ENCODE measurements at regions not wholly inside any gene's neighbourhood (a gene's known extent, or its start where the extent isn't known, plus 50 kb on each side); places are given as distances from the start of the nearest gene placed in this dataset.
"Not testable (repeated sequence)": the region's sequence is repeated elsewhere in the genome, so short reads cannot be mapped to it uniquely, and the experiment has no call there.

DNA sequence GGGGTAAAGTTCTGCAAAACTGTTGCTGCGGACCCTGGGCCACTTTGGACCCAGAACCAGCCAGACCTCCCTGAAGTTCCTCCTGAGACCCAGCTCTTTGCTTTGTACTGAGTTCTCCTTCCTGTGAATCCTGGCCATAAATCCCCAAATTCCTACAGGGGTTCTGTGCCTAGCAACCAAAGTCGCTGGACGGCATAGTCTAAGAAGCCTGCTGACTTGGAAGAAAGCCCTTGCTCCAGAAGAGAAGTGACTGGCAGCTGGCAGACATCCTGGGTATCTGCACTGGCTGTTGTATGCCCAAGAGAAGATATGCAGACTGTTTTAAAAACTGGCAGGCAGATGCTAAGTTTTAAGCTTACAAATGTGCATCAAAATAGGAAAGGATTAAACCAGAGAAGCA is 99.9 kb upstream of the SLC24A4 start:
- TF ChIP-seq, protein P1, sequence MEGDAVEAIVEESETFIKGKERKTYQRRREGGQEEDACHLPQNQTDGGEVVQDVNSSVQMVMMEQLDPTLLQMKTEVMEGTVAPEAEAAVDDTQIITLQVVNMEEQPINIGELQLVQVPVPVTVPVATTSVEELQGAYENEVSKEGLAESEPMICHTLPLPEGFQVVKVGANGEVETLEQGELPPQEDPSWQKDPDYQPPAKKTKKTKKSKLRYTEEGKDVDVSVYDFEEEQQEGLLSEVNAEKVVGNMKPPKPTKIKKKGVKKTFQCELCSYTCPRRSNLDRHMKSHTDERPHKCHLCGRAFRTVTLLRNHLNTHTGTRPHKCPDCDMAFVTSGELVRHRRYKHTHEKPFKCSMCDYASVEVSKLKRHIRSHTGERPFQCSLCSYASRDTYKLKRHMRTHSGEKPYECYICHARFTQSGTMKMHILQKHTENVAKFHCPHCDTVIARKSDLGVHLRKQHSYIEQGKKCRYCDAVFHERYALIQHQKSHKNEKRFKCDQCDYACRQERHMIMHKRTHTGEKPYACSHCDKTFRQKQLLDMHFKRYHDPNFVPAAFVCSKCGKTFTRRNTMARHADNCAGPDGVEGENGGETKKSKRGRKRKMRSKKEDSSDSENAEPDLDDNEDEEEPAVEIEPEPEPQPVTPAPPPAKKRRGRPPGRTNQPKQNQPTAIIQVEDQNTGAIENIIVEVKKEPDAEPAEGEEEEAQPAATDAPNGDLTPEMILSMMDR (IDR thresholded peaks at IDR 0.05), result no peak
- Mint-ChIP-seq H3K9me3 (no peaks in the 10 kb centered on the region), H3K4me1 (ENCODE audit: low read depth) (peaks cover 8% of the 10 kb centered on the region), H3K27ac (no peak overlapping the region), H3K4me3 (no peak overlapping the region), H3K27me3 (ENCODE audit: insufficient read depth) (peaks cover 15% of the 10 kb centered on the region), H3K36me3 (ENCODE audit: low read depth) (no peaks in the 10 kb centered on the region)
- DNase-seq, result no peak

DNA sequence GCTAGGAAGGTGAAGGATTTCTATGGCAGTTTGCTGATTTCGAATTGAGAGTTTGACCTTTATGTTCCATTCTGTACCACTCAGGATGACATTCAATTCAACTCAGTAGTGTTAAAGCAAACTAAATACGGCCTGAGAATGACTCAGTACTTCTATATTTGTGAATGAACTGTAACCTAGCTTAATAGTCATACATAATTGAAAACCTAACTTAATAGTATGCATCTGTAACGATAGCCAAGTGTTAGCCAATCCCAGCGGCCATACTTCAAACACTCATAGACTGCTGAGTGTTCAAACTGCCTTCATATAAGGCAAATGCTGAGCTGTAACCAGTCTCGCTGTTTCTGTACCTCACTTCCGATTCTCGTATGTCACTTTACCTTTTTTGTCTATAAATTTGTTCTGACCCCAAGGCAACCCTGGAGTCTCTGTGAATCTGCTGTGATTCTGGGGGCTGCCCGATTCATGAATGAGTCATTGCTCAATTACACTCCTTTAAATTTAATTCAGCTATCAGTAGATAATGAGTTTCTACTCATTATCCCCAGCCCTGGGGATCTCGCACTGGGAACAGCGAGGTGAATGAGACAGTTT is 98.5 kb upstream of the SLC24A4 start:
- DNase-seq, result no peak
- H3K4me3 Mint-ChIP-seq, result no peak overlapping the region
- TF ChIP-seq, protein P1 (IDR thresholded peaks at IDR 0.05), result no peak
- peaks cover 4% of the 10 kb centered on the region; the same call in 1 of the 2 replicates for H3K9me3 Mint-ChIP-seq
- H3K27ac Mint-ChIP-seq, result no peak overlapping the region
- peaks cover 17% of the 10 kb centered on the region for H3K27me3 Mint-ChIP-seq (ENCODE audit: insufficient read depth)
- H3K4me1 Mint-ChIP-seq (ENCODE audit: low read depth), result peaks cover 8% of the 10 kb centered on the region
- no peaks in the 10 kb centered on the region for H3K36me3 Mint-ChIP-seq (ENCODE audit: low read depth)

DNA sequence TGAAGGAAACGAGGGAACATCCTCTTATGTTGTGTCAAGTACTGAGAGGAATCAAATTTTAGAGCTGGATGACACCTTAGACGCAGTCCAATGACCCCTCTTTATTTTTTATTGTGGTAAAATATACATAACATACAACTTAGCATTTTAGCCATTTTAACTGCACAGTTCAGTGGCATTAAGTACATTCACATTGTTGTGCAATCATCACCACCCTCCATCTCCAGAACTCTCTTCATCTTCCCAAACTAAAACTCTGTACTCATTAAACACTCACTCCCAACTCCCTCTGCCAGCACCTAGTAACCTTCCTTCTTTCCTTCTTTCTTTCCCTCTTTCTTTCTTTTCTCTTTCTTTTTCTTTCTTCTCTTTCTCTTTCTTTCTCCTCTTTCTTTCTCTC is 97.2 kb upstream of the SLC24A4 start:
- no peaks in the 10 kb centered on the region for H3K36me3 Mint-ChIP-seq (ENCODE audit: low read depth)
- H3K27me3 Mint-ChIP-seq (ENCODE audit: insufficient read depth), result peaks cover 18% of the 10 kb centered on the region
- H3K4me3 Mint-ChIP-seq, result no peak overlapping the region
- TF ChIP-seq, protein P1 (IDR thresholded peaks at IDR 0.05), result no peak
- H3K4me1 Mint-ChIP-seq (ENCODE audit: low read depth), result peaks cover 8% of the 10 kb centered on the region
- H3K27ac Mint-ChIP-seq, result no peak overlapping the region
- no peak for DNase-seq
- H3K9me3 Mint-ChIP-seq, result peaks cover 4% of the 10 kb centered on the region; the same call in 1 of the 2 replicates

DNA sequence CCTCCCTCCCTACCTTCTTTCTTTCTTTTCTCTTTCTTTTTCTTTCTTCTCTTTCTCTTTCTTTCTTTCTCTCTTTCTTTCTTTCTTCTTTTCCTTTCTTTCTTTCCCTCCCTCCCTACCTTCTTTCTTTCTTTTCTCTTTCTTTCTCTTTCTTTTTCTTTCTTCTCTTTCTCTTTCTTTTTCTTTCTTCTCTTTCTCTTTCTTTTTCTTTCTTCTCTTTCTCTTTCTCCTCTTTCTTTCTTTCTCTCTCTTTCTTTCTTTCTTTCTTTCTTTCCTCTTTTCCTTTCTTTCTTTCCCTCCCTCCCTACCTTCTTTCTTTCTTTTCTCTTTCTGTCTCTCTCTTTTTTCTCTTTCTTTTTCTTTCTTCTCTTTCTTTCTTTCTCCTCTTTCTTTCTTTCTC is 96.8 kb upstream of the SLC24A4 start:
- H3K4me3 Mint-ChIP-seq; H3K27ac Mint-ChIP-seq; H3K9me3 Mint-ChIP-seq; DNase-seq; H3K4me1 Mint-ChIP-seq (ENCODE audit: low read depth); H3K36me3 Mint-ChIP-seq (ENCODE audit: low read depth): not testable (repeated sequence)
- peaks cover 18% of the 10 kb centered on the region for H3K27me3 Mint-ChIP-seq (ENCODE audit: insufficient read depth)

DNA sequence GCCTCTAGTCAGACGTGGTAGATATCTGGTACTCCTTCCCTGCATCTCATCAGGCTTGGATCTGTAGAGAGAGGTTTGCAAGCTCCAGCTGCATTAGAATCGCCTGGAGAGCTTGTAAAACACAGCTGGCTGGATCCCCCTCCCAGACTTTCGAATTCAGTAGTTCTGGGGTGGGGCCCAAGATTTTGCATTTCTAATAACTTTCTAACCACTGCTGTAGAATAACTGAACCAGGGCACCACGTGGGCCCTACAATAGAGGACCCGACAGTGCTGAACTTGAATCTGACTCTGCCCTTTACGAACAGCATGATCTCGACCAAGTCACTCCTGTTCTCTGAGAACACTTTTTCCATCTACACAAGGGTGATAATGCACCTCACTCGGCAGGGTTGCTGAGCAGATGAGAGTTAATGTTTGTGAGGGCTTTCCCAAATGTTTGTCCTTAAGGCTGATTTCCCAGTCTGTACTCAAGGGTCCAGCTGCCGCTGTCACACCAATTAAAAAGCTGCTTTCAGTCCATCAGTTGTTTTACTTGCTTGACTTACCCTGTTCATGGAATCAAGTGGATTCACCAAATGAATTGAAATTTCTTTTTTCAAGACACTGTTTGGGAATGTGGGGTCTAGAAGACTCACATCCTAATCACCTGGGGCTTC is 86.6 kb upstream of the SLC24A4 start:
- Mint-ChIP-seq H3K9me3 (peaks cover 3% of the 10 kb centered on the region; the same call in 1 of the 2 replicates), H3K4me1 (ENCODE audit: low read depth) (no peaks in the 10 kb centered on the region), H3K4me3 (no peak overlapping the region), H3K36me3 (ENCODE audit: low read depth) (no peaks in the 10 kb centered on the region), H3K27me3 (ENCODE audit: insufficient read depth) (peaks cover 7% of the 10 kb centered on the region), H3K27ac (no peak overlapping the region)
- DNase-seq, result no peak
- TF ChIP-seq, protein P1 (IDR thresholded peaks at IDR 0.05), result no peak

DNA sequence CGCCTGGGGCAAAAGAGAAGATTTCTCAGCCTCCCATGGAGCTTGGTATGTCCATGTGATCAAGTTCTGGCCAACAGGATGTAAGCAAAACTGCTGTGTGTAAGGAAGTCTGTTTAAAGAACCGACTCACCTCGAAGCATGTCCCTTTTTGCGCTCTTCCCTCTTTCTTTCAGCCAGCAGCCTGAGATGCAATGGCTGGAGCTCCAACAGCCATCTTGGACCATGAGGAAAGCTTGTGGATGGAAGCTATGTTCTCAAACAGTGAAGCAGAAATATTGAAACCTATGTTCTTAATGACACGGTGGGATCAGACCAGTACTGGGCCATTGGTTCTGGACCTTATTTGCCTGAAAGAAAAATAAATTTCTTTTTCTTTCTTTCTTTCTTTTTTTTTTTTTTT is 82.3 kb upstream of the SLC24A4 start:
- H3K4me3 Mint-ChIP-seq, result no peak overlapping the region
- TF ChIP-seq, protein P1 (IDR thresholded peaks at IDR 0.05), result no peak
- no peak overlapping the region for H3K27ac Mint-ChIP-seq
- H3K4me1 Mint-ChIP-seq (ENCODE audit: low read depth), result no peaks in the 10 kb centered on the region
- peaks cover 5% of the 10 kb centered on the region for H3K36me3 Mint-ChIP-seq (ENCODE audit: low read depth)
- no peak for DNase-seq
- peaks cover 27% of the 10 kb centered on the region for H3K9me3 Mint-ChIP-seq
- H3K27me3 Mint-ChIP-seq (ENCODE audit: insufficient read depth), result peaks cover 6% of the 10 kb centered on the region
